HG02852 (cell line): ENCODE measurements at regions not wholly inside any gene's neighbourhood (a gene's known extent, or its start where the extent isn't known, plus 50 kb on each side); places are given as distances from the start of the nearest gene placed in this dataset.
"Not testable (repeated sequence)": the region's sequence is repeated elsewhere in the genome, so short reads cannot be mapped to it uniquely, and the experiment has no call there.

ENCODE experiments used
- ATAC-seq: cut with Tn5 transposase; IDR thresholded peaks from one replicate; pipeline ENCODE4 v1.9.1; 2021; ENCODE audit warnings: mild to moderate bottlenecking, moderate library complexity; ENCODE audit not compliant: unreplicated experiment

- not testable (repeated sequence) for ATAC-seq
Observed at GRCh38 chr10:21366108-21366507, 159.4 kb downstream of the SKIDA1 start.

- ATAC-seq = no peak
Observed at GRCh38 chr10:21364196-21365114, 161.0 kb downstream of the SKIDA1 start.

DNA sequence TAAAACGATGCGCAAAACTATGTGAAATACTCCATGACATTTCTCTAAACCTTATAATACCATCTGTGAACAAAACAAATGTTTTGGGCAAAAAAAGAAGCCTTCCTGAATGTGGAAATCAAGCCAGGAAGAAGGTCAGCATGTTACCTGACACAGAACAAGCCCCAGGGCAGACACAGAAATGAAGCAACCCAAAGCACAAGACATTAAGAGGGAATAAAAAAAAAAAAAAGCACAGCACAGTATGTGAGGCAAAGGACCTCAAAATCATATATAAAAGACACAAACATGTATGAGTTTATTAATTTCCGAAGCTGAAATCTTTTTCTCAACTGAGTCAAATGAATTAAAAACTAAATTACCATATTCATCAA lies 161.8 kb downstream of the SKIDA1 start:
- no peak for ATAC-seq

DNA sequence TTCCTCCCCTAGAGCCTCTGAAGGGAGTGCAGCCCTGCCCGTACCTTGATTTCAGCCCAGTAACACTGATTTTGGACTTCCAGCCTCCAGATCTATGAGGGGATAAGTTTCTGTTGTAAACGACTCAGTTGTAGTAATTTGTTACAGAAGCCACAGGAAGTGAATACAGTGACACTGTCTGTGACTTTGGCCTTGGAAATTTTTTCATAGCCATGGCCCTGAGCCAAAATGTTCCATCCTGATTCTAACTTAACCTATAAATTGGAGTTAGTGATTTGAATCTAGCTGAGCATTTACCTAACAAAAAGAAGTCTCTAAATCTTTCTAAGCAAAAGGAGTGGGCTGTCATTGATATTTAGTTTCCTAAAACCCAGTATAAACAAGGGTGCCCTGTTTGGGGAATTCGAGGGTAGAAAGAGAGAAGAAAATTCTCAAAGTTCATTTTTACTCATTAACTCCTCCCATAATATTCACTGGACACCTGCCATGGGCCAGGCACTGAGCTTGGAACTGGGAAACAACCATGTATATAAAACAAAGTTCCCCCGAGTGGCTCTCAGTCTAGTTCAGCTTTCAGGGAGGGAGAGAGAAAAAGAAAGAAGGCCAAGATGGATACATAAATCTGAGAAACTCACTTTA lies 162.3 kb downstream of the SKIDA1 start:
- no peak for ATAC-seq

DNA sequence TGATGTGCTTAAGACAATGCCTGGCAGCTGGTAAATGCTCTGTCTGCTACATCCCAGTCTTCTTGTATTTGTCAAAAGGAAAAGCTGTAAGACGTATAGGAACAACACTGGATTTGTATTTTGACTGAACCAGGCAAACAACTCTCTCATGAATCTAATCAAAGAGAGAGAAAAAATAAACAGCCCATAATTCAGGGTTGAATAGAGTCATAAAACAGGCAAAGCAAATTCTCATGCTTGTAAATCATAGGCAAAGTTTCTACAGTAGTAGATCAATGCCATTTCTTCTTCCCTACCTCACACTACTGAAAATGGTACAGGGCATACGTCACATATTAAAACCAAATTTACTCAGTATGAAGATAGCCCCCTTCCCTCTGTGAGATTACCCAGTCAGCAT lies 166.3 kb downstream of the SKIDA1 start:
- no peak for ATAC-seq

- ATAC-seq = no peak
Observed at GRCh38 chr10:21355591-21356011, 169.9 kb downstream of the SKIDA1 start.

GRCh38 chr10:21352886-21353285 lies 172.6 kb downstream of the SKIDA1 start:
- ATAC-seq = no peak

DNA sequence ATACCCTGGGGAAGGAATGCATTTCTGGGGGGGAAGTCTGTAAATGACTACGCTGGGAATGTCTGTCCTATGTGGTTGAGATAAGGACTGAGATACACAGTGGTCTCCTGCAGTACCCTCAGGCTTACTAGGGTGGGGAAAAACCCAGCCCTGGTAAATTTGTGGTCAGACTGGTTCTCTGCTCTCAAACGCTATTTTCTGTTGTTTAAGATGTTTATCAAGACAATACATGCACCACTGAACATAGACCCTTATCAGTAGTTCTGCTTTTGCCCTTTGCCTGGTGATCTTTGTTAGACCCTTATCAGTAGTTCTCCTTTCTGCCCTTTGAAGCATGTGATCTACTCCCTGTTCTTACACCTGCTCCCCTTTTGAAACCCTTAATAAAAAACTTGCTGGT lies 173.9 kb downstream of the SKIDA1 start:
- ATAC-seq = not testable (repeated sequence)

DNA sequence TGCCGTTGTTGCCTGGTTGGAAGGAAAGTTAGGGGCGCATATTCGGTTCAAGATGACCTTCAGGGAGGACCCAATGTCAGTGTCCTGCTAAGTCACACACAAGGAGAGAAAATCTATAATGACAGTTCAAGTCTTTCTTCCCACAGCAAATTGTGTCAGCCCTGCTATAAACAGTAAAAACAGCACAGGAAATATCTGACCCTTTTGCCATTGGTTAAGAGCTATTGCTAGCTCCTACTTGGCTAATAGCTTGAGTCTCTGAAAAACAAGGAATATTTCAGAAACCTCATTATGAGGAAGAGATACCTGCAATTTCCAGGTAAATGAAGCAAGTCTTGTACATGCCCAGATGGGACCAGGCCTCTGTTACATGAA lies 175.6 kb downstream of the SKIDA1 start:
- ATAC-seq = no peak

DNA sequence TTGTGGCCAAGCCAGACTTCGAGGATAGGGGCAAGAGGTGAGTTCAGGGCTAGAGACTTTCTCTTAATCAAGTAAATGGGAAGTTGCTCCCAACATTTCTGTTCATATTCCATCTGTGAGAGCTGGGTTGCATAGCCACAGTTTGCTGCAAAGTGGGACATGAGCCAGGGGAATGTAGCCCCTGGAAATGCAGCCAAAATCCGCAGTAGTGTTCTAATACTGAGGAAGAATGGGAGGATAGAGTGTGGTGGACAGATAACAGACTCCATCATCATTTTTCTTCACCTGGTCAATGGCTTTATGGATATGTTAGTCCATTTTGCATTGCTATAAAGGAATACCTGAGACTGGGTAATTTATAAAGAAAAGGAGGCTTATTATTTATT lies 177.7 kb downstream of the SKIDA1 start:
- no peak for ATAC-seq

DNA sequence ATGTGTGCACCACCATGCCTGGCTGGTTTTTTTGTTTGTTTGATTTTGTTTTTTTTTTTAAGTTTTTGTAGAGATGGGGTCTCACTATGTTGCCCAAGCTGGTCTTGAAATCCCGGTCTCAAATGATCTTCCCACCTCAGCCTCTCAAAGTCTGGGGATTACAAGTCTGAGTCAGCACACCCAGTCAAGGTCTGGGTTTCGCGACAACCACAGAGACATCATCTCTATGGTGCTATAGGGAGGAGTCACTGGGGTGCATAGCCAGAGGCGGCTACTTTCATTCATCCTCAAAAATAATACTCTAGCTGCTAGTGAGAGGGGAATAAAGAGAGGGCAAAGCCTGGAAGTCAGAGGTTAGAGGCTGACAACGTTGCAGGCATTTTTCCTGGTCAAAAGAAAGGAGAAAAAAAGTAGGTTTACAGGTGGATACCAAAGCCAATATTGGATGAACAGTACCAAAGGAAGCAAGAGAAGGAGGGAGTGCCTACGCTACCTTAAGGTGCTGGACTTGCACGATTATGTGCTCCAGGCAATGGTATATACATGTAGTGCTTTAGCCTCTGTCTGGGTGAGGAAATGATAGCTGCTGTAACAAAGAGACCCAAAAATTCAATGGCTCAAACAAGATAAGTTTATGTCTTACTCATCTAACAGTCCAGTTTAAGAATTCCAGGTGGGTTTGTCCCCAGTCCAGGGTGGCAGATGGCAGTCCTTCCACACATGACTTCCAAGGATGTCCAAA lies 178.3 kb downstream of the SKIDA1 start:
- ATAC-seq = no peak

GRCh38 chr10:21343087-21343486 lies 182.4 kb downstream of the SKIDA1 start:
- ATAC-seq = no peak

- not testable (repeated sequence) for ATAC-seq
Observed at GRCh38 chr10:21342499-21342898, 183.0 kb downstream of the SKIDA1 start.

GRCh38 chr10:21340331-21340730 lies 185.2 kb downstream of the SKIDA1 start:
- ATAC-seq = no peak

DNA sequence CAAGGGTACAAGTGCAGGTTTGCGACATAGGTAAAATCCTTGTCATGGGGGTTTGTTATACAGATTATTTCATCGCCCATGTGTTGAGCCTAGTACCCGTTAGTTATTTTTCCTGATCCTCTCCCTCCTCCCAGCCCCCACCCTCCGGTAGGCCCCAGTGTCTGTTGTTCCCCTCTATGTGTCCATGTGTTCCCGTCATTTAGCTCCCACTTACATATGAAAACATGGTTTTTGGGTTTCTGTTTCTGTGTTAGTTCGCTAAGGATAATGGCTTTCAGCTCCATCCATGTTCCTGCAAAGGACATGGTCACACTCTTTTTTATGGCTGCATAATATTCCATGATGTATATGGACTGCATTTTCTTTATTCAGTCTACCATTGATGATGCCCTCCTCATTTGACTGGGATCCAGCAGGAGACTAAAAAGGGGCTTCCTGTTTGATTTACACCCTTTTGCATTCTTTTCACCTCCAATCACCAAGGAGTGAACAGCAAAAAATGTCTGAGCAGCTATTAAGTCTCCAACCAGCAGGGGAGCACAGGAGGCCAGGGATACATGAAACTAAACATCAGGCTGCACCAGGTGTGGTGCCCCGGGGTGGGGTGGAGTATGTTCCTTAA lies 188.2 kb downstream of the SKIDA1 start:
- no peak for ATAC-seq

GRCh38 chr10:21336476-21337170 lies 188.9 kb downstream of the SKIDA1 start:
- no peak for ATAC-seq

DNA sequence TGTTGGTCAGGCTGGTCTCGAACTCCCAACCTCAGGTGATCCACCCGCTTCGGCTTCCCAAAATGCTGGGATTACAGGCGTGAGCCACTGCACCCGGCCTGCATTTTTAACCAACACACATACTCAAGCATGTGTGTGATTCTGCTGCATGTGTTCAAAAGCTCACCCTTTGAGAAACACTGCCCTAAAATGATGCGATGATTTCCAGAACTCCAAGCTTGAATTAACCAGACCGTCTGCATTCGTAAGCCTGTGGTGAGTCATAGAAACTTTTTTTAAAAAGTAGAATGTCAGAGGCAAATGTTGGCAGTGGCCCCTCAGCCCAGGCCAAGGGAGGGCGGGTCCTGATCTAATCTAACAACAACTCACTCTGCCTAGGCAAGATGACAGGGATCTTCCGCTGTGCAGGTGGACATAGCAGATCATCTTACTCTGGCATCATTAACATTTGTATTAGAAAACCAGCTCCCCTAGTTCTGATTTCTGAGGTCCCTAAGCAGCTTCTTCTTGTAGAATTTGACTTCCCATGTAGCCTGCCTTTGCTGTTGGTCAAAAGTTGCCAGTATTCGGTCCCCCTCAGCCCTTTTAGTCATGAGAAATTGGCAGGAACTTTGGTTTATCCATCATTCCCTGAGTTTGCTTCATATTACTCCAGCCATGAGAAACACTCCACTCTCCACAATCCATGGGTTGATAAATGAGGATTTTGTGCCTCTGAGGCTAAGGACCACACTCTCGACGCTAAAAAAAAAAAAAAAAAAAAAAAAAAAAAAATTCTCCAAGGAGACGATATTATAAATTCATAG lies 190.4 kb downstream of the SKIDA1 start:
- no peak for ATAC-seq

GRCh38 chr10:21330628-21331020 lies 194.9 kb downstream of the SKIDA1 start:
- ATAC-seq = no peak

DNA sequence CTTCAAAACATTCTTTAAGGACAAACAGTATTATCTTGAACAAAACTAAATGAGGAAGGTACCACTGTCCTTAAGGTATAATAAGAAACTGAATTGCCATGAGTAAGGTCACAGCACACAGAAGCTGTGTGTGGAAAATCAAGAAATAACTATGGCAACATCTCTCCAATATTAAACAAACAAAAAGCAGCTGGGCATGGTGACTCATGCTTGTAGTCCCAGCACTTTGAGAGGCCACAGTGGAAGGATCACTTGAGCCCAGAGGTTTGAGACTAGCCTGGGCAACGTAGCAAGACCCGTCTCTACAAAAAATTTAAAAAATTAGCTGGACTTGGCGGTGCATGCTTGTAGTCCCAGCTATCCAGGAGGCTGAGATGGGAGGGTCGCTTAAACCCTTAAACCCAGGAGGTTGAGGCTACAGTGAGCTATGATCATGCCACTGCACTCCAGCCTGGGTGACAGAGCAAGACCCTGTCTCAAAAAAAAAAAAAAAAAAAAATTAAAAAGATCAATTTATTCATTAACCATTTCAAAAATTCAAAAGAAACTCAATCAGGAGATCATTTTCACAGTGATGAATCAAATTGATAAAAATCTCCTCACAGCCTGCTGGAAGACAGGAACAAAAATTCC lies 195.4 kb downstream of the SKIDA1 start:
- no peak for ATAC-seq
